Amniotic stem cell (primary cell): ENCODE measurements at regions not wholly inside any gene's neighbourhood (a gene's known extent, or its start where the extent isn't known, plus 50 kb on each side); places are given as distances from the start of the nearest gene placed in this dataset.

ENCODE experiments used
- DNase-seq: peaks from one replicate; lab custom pipeline; 2025; lab: John Stamatoyannopoulos, UW

GRCh38 chr13:99027661-99028425 is 50.0 kb upstream of the DOCK9 start:
- DNase-seq: no peak

- no peak for DNase-seq
Measured at GRCh38 chr13:99028890-99029289, 51.0 kb upstream of the DOCK9 start.

GRCh38 chr13:99029576-99029975 is 51.7 kb upstream of the DOCK9 start:
- no peak for DNase-seq

- no peak for DNase-seq
Measured at GRCh38 chr13:99030326-99030725, 52.5 kb upstream of the DOCK9 start.

GRCh38 chr13:99031832-99032231 is 54.0 kb upstream of the DOCK9 start:
- no peak for DNase-seq

- no peak for DNase-seq
Measured at GRCh38 chr13:99033814-99034213, 56.0 kb upstream of the DOCK9 start.

GRCh38 chr13:99034333-99035085 is 56.6 kb upstream of the DOCK9 start:
- no peak for DNase-seq

GRCh38 chr13:99035715-99036114 is 57.9 kb upstream of the DOCK9 start:
- DNase-seq: no peak

- no peak for DNase-seq
Measured at GRCh38 chr13:99037756-99038155, 59.9 kb upstream of the DOCK9 start.

GRCh38 chr13:99039718-99040280 is 61.9 kb upstream of the DOCK9 start:
- no peak for DNase-seq

- no peak for DNase-seq
Measured at GRCh38 chr13:99040536-99041131, 62.8 kb upstream of the DOCK9 start.

GRCh38 chr13:99041337-99041736 is 63.5 kb upstream of the DOCK9 start:
- DNase-seq: no peak

GRCh38 chr13:99041788-99042187 is 63.9 kb upstream of the DOCK9 start:
- no peak for DNase-seq

GRCh38 chr13:99042521-99043250 is 64.8 kb upstream of the DOCK9 start:
- no peak for DNase-seq

- no peak for DNase-seq
Measured at GRCh38 chr13:99043831-99044231, 66.0 kb upstream of the DOCK9 start.

- no peak for DNase-seq
Measured at GRCh38 chr13:99044764-99045163, 66.9 kb upstream of the DOCK9 start.

GRCh38 chr13:99045396-99045795 is 67.5 kb upstream of the DOCK9 start:
- no peak for DNase-seq

GRCh38 chr13:99046851-99047250 is 69.0 kb upstream of the DOCK9 start:
- DNase-seq: no peak

- DNase-seq: no peak
Measured at GRCh38 chr13:99050983-99051488, 73.2 kb upstream of the DOCK9 start.

GRCh38 chr13:99051768-99052455 is 74.0 kb upstream of the DOCK9 start:
- DNase-seq: no peak

GRCh38 chr13:99053636-99054233 is 75.9 kb upstream of the DOCK9 start:
- DNase-seq: no peak
